ENCODE measurements at regions not wholly inside any gene's neighbourhood (a gene's known extent, or its start where the extent isn't known, plus 50 kb on each side); places are given as distances from the start of the nearest gene placed in this dataset.

DNA sequence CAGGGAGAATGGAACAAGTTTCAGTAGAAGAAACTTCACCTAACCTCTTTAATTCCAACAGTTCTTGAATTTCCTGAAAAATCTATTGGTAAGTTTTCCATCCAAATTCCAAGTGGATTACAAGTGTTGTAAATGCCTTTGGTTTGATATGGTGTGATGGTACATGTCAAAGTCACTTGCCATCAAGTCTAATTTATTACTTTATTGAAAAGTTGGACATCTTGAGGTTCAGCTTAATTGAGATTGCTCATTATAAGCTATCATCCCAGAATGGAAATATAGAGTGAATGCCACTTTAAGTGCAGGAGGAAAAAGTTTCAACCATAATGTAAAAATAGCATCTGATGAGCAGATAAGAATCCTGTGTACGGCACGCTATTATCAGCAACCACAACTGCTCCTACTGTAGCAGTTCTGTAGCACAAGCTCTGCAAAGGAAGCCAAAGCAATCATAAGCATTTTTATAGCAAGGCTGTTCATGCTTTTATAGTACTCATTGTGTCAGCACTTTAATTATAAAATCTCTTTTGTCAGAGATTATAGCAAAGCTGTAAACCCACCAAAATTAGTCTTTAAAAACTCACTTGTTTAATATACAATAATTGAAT, 991.8 kb upstream of the PHF14 start:
- Histone ChIP-seq H3K4me3 (ENCODE audit: low read depth, low read length, poor library complexity, severe bottlenecking) (no peak overlapping the region), H3K27ac (ENCODE audit: low read depth, low read length, poor library complexity, severe bottlenecking) (no peak overlapping the region), H3K4me1 (ENCODE audit: insufficient read depth, low read length, poor library complexity, severe bottlenecking) (no peaks in the 10 kb centered on the region), H3K9me3 (ENCODE audit: low read depth, low read length, poor library complexity, severe bottlenecking) (peaks cover 13% of the 10 kb centered on the region), H3K36me3 (ENCODE audit: insufficient read depth, low read length, poor library complexity, severe bottlenecking) (no peaks in the 10 kb centered on the region), H3K27me3 (replicated peaks; ENCODE audit: insufficient read depth, low read depth, low read length, poor library complexity) (no peaks in the 10 kb centered on the region)
- no TSS peak for BruUV-seq (replicated peaks)
- intact Hi-C loops (cut with micrococcal nuclease; ENCODE audit: unreplicated experiment) = no loop called here
- ChIA-PET CTCF (no interaction called here), POLR2A (ENCODE audit: low non-redundant PET) (no interaction called here)
- no peak for DNase-seq (ENCODE audit: low spot score)
- TF ChIP-seq EZH2 (IDR thresholded peaks at IDR 0.05; ENCODE audit: borderline replicate concordance, low read depth, low read length, poor library complexity, severe bottlenecking) = no peak
- TF ChIP-seq, protein P1, sequence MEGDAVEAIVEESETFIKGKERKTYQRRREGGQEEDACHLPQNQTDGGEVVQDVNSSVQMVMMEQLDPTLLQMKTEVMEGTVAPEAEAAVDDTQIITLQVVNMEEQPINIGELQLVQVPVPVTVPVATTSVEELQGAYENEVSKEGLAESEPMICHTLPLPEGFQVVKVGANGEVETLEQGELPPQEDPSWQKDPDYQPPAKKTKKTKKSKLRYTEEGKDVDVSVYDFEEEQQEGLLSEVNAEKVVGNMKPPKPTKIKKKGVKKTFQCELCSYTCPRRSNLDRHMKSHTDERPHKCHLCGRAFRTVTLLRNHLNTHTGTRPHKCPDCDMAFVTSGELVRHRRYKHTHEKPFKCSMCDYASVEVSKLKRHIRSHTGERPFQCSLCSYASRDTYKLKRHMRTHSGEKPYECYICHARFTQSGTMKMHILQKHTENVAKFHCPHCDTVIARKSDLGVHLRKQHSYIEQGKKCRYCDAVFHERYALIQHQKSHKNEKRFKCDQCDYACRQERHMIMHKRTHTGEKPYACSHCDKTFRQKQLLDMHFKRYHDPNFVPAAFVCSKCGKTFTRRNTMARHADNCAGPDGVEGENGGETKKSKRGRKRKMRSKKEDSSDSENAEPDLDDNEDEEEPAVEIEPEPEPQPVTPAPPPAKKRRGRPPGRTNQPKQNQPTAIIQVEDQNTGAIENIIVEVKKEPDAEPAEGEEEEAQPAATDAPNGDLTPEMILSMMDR (conservative IDR thresholded peaks at IDR 0.05; ENCODE audit: low read depth, low read length) = no peak

- no peak overlapping the region for H3K27ac ChIP-seq (ENCODE audit: low read depth, low read length, poor library complexity, severe bottlenecking)
- intact Hi-C loops (cut with micrococcal nuclease; ENCODE audit: unreplicated experiment) = no loop called here
- no peak for DNase-seq (ENCODE audit: low spot score)
- TF ChIP-seq EZH2 (IDR thresholded peaks at IDR 0.05; ENCODE audit: borderline replicate concordance, low read depth, low read length, poor library complexity, severe bottlenecking) = no peak
- no peak overlapping the region for H3K4me3 ChIP-seq (ENCODE audit: low read depth, low read length, poor library complexity, severe bottlenecking)
- peaks cover 13% of the 10 kb centered on the region for H3K9me3 ChIP-seq (ENCODE audit: low read depth, low read length, poor library complexity, severe bottlenecking)
- H3K27me3 ChIP-seq (replicated peaks; ENCODE audit: insufficient read depth, low read depth, low read length, poor library complexity) = no peaks in the 10 kb centered on the region
- no peaks in the 10 kb centered on the region for H3K36me3 ChIP-seq (ENCODE audit: insufficient read depth, low read length, poor library complexity, severe bottlenecking)
- POLR2A ChIA-PET (ENCODE audit: low non-redundant PET) = no interaction called here
- BruUV-seq (replicated peaks) = no TSS peak
- H3K4me1 ChIP-seq (ENCODE audit: insufficient read depth, low read length, poor library complexity, severe bottlenecking) = no peaks in the 10 kb centered on the region
- CTCF ChIA-PET = no interaction called here
These were observed 990.6 kb upstream of the PHF14 start for GRCh38 chr7:9983048-9983447.

- POLR2A ChIA-PET (ENCODE audit: low non-redundant PET) = no interaction called here
- intact Hi-C loops (cut with micrococcal nuclease; ENCODE audit: unreplicated experiment) = no loop called here
- DNase-seq (ENCODE audit: low spot score) = no peak
These were observed 958.0 kb upstream of the PHF14 start for GRCh38 chr7:10015687-10016086.

More at GRCh38 chr7:10015687-10016086, 958.0 kb upstream of the PHF14 start:
- CTCF ChIA-PET = no interaction called here
- TF ChIP-seq EZH2 (IDR thresholded peaks at IDR 0.05; ENCODE audit: borderline replicate concordance, low read depth, low read length, poor library complexity, severe bottlenecking) = no peak
- TF ChIP-seq, protein P1 (conservative IDR thresholded peaks at IDR 0.05; ENCODE audit: low read depth, low read length) = no peak
- Histone ChIP-seq H3K27me3 (replicated peaks; ENCODE audit: insufficient read depth, low read depth, low read length, poor library complexity) (no peaks in the 10 kb centered on the region), H3K36me3 (ENCODE audit: insufficient read depth, low read length, poor library complexity, severe bottlenecking) (no peaks in the 10 kb centered on the region), H3K9me3 (ENCODE audit: low read depth, low read length, poor library complexity, severe bottlenecking) (peaks cover 11% of the 10 kb centered on the region), H3K4me1 (ENCODE audit: insufficient read depth, low read length, poor library complexity, severe bottlenecking) (no peaks in the 10 kb centered on the region), H3K27ac (ENCODE audit: low read depth, low read length, poor library complexity, severe bottlenecking) (no peak overlapping the region), H3K4me3 (ENCODE audit: low read depth, low read length, poor library complexity, severe bottlenecking) (no peak overlapping the region)
- no TSS peak for BruUV-seq (replicated peaks)
